GM23338 (cell line): ENCODE measurements at regions not wholly inside any gene's neighbourhood (a gene's known extent, or its start where the extent isn't known, plus 50 kb on each side); places are given as distances from the start of the nearest gene placed in this dataset.
"Not testable (repeated sequence)": the region's sequence is repeated elsewhere in the genome, so short reads cannot be mapped to it uniquely, and the experiment has no call there.

ENCODE experiments used
- CREB1 ChIP-seq: fragments of 250-450 bp; sonication (Bioruptor Pico); IDR thresholded peaks from 2 replicates; pipeline ENCODE4 v1.5.0; 2020; ENCODE audit warnings: low read depth, mild to moderate bottlenecking, moderate library complexity
- EZH2 ChIP-seq: fragments of 200-600 bp; sonication (generic); IDR thresholded peaks from one replicate; pipeline ENCODE4 v1.8.0; 2017; ENCODE audit warnings: antibody characterized with exemption, mild to moderate bottlenecking, low read depth; ENCODE audit not compliant: unreplicated experiment
- EZH2phosphoT487 ChIP-seq: fragments of 200-600 bp; sonication (generic); IDR thresholded peaks from one replicate; pipeline ENCODE4 v1.8.1; 2018; ENCODE audit warnings: antibody characterized with exemption; ENCODE audit not compliant: unreplicated experiment
- POLR2AphosphoS5 ChIP-seq: IDR thresholded peaks from 2 replicates; pipeline ENCODE4 v1.6.1; 2016; ENCODE audit warnings: antibody characterized with exemption, low read depth
- STAT1 ChIP-seq: IDR thresholded peaks from one replicate; pipeline ENCODE4 v1.6.1; 2016; ENCODE audit warnings: antibody characterized with exemption; ENCODE audit not compliant: unreplicated experiment
- ZNF114 ChIP-seq: fragments of 250-450 bp; sonication (Bioruptor Pico); IDR thresholded peaks from 2 replicates; pipeline ENCODE4 v1.5.0; 2020; ENCODE audit warnings: mild to moderate bottlenecking, moderate library complexity
- TF ChIP-seq, protein P1 (sequence below), 2 experiments: fragments of 200-600 bp in 1 of 2; sonication (generic) in 1 of 2; conservative IDR thresholded peaks; 2 replicates each; pipeline versions ENCODE4 v1.5.1 to v1.6.1; 2016 to 2017; ENCODE audit warnings: antibody characterized with exemption in 2 of 2, low read depth in 2 of 2, mild to moderate bottlenecking in 2 of 2, moderate library complexity in 1 of 2
- TF ChIP-seq, protein P2 (sequence below): IDR thresholded peaks from 2 replicates; pipeline ENCODE4 v1.6.1; 2016; ENCODE audit warnings: antibody characterized with exemption
- TF ChIP-seq, protein P3 (sequence below): IDR thresholded peaks from one replicate; pipeline ENCODE4 v1.6.1; 2018; ENCODE audit warnings: antibody characterized with exemption; ENCODE audit not compliant: unreplicated experiment

DNA sequence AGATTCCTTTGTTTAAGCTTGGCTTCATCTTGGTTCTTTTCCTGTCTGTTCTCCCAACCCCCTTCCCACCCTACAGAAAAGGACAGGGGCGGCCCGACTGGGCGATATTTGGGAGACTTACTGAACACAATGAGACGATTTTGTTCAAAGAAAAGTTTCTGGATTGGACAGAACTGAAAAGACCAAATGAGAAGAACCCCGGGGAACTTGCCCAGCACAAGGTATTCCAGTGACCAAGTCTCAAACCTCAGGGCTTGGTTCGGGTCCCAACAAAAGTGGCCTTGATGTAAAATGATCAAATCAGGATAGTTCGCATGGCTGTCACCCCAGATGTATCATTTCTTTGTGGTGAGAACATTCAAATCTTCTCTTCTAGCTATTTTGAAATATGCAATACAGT is 73.9 kb upstream of the LYZL2 start:
- TF ChIP-seq, protein P1, sequence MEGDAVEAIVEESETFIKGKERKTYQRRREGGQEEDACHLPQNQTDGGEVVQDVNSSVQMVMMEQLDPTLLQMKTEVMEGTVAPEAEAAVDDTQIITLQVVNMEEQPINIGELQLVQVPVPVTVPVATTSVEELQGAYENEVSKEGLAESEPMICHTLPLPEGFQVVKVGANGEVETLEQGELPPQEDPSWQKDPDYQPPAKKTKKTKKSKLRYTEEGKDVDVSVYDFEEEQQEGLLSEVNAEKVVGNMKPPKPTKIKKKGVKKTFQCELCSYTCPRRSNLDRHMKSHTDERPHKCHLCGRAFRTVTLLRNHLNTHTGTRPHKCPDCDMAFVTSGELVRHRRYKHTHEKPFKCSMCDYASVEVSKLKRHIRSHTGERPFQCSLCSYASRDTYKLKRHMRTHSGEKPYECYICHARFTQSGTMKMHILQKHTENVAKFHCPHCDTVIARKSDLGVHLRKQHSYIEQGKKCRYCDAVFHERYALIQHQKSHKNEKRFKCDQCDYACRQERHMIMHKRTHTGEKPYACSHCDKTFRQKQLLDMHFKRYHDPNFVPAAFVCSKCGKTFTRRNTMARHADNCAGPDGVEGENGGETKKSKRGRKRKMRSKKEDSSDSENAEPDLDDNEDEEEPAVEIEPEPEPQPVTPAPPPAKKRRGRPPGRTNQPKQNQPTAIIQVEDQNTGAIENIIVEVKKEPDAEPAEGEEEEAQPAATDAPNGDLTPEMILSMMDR (conservative IDR thresholded peaks at IDR 0.05; ENCODE audit: low read depth in 2 of 2): not testable (repeated sequence)
- TF ChIP-seq, protein P2, sequence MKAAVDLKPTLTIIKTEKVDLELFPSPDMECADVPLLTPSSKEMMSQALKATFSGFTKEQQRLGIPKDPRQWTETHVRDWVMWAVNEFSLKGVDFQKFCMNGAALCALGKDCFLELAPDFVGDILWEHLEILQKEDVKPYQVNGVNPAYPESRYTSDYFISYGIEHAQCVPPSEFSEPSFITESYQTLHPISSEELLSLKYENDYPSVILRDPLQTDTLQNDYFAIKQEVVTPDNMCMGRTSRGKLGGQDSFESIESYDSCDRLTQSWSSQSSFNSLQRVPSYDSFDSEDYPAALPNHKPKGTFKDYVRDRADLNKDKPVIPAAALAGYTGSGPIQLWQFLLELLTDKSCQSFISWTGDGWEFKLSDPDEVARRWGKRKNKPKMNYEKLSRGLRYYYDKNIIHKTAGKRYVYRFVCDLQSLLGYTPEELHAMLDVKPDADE: not testable (repeated sequence)
- not testable (repeated sequence) for TF ChIP-seq POLR2AphosphoS5; ZNF114 (CRISPR knock-in tag); EZH2; STAT1; EZH2phosphoT487; CREB1
- TF ChIP-seq, protein P3, sequence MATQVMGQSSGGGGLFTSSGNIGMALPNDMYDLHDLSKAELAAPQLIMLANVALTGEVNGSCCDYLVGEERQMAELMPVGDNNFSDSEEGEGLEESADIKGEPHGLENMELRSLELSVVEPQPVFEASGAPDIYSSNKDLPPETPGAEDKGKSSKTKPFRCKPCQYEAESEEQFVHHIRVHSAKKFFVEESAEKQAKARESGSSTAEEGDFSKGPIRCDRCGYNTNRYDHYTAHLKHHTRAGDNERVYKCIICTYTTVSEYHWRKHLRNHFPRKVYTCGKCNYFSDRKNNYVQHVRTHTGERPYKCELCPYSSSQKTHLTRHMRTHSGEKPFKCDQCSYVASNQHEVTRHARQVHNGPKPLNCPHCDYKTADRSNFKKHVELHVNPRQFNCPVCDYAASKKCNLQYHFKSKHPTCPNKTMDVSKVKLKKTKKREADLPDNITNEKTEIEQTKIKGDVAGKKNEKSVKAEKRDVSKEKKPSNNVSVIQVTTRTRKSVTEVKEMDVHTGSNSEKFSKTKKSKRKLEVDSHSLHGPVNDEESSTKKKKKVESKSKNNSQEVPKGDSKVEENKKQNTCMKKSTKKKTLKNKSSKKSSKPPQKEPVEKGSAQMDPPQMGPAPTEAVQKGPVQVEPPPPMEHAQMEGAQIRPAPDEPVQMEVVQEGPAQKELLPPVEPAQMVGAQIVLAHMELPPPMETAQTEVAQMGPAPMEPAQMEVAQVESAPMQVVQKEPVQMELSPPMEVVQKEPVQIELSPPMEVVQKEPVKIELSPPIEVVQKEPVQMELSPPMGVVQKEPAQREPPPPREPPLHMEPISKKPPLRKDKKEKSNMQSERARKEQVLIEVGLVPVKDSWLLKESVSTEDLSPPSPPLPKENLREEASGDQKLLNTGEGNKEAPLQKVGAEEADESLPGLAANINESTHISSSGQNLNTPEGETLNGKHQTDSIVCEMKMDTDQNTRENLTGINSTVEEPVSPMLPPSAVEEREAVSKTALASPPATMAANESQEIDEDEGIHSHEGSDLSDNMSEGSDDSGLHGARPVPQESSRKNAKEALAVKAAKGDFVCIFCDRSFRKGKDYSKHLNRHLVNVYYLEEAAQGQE: not testable (repeated sequence)
